ENCODE measurements at regions not wholly inside any gene's neighbourhood (a gene's known extent, or its start where the extent isn't known, plus 50 kb on each side); places are given as distances from the start of the nearest gene placed in this dataset.

DNA sequence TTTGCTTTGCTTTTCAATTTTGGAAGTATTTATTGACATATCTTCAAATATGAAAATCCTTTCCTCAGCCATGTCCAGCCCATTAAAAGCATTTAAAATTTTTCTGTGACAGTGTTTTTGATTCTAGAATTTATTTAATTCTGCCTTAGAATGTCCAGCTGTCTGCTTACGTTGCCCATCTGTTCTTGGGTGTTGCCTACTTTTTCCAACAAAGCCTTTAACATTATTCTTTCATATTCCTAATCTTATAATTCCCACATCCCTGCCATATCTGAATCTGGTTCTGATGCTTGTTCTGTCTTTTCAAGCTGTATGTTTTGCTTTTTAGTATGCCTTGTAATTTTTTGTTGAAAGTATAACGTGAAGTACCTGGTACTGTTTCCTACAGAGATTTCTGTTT lies 204.7 kb upstream of the VSTM2A start:
- ATAC-seq (no peak), DNase-seq (no peak)
- TF ChIP-seq, protein P1, sequence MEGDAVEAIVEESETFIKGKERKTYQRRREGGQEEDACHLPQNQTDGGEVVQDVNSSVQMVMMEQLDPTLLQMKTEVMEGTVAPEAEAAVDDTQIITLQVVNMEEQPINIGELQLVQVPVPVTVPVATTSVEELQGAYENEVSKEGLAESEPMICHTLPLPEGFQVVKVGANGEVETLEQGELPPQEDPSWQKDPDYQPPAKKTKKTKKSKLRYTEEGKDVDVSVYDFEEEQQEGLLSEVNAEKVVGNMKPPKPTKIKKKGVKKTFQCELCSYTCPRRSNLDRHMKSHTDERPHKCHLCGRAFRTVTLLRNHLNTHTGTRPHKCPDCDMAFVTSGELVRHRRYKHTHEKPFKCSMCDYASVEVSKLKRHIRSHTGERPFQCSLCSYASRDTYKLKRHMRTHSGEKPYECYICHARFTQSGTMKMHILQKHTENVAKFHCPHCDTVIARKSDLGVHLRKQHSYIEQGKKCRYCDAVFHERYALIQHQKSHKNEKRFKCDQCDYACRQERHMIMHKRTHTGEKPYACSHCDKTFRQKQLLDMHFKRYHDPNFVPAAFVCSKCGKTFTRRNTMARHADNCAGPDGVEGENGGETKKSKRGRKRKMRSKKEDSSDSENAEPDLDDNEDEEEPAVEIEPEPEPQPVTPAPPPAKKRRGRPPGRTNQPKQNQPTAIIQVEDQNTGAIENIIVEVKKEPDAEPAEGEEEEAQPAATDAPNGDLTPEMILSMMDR (IDR thresholded peaks at IDR 0.05), result no peak
- Mint-ChIP-seq H3K27ac (no peak overlapping the region), H3K9me3 (peaks cover 23% of the 10 kb centered on the region), H3K36me3 (ENCODE audit: low read depth) (no peaks in the 10 kb centered on the region), H3K27me3 (no peaks in the 10 kb centered on the region), H3K4me1 (ENCODE audit: low read depth) (no peaks in the 10 kb centered on the region), H3K4me3 (no peak overlapping the region)
- intact Hi-C loops (cut with micrococcal nuclease), result no loop called here
- ChIA-PET CTCF (no interaction called here), POLR2A (no interaction called here)

DNA sequence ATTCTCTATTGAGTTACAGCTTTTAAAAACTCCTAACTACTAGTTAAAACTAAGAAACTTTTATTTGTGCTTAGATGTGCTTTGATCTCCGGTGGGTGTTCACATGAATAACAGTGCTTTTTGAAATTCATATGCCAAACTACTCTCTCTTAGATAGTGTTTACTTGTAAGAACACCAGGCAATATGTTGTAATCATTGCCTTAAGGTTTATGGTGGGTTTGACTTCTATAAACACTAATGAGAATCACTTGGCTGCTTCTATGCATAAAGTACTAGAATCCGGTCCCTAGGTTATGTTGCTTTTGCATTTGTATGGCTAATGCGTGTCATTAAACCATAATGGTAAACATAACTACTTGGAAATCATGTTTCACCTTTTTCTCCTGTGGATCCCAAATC lies 203.9 kb upstream of the VSTM2A start:
- POLR2A ChIA-PET, result no interaction called here
- CTCF ChIA-PET, result no interaction called here

GRCh38 chr7:54339073-54339472 lies 203.1 kb upstream of the VSTM2A start:
- intact Hi-C loops (cut with micrococcal nuclease), result no loop called here
- POLR2A ChIA-PET, result no interaction called here
- Mint-ChIP-seq H3K4me1 (ENCODE audit: low read depth) (no peaks in the 10 kb centered on the region), H3K9me3 (peaks cover 23% of the 10 kb centered on the region), H3K36me3 (ENCODE audit: low read depth) (no peaks in the 10 kb centered on the region), H3K27me3 (no peaks in the 10 kb centered on the region), H3K4me3 (no peak overlapping the region), H3K27ac (no peak overlapping the region)
- ATAC-seq (no peak), DNase-seq (no peak)
- CTCF ChIA-PET, result no interaction called here
- TF ChIP-seq, protein P1 (IDR thresholded peaks at IDR 0.05), result no peak

More for the DNA sequence above, 203.9 kb upstream of the VSTM2A start:
- TF ChIP-seq, protein P1 (IDR thresholded peaks at IDR 0.05), result no peak
- ATAC-seq (no peak), DNase-seq (no peak)
- H3K4me3 Mint-ChIP-seq, result no peak overlapping the region
- H3K4me1 Mint-ChIP-seq (ENCODE audit: low read depth), result no peaks in the 10 kb centered on the region
- no peaks in the 10 kb centered on the region for H3K36me3 Mint-ChIP-seq (ENCODE audit: low read depth)
- intact Hi-C loops (cut with micrococcal nuclease), result no loop called here
- H3K27ac Mint-ChIP-seq, result no peak overlapping the region
- H3K9me3 Mint-ChIP-seq, result peaks cover 23% of the 10 kb centered on the region
- no peaks in the 10 kb centered on the region for H3K27me3 Mint-ChIP-seq

GRCh38 chr7:54342458-54342857 lies 199.7 kb upstream of the VSTM2A start:
- DNase-seq, result no peak
- intact Hi-C loops (cut with micrococcal nuclease), result no loop called here
- no peak for ATAC-seq
- H3K27ac Mint-ChIP-seq, result no peak overlapping the region
- POLR2A ChIA-PET, result no interaction called here
- H3K27me3 Mint-ChIP-seq, result no peaks in the 10 kb centered on the region
- H3K9me3 Mint-ChIP-seq, result peaks cover 17% of the 10 kb centered on the region
- H3K36me3 Mint-ChIP-seq (ENCODE audit: low read depth), result no peaks in the 10 kb centered on the region
- H3K4me1 Mint-ChIP-seq (ENCODE audit: low read depth), result no peaks in the 10 kb centered on the region
- TF ChIP-seq, protein P1 (IDR thresholded peaks at IDR 0.05), result no peak
- H3K4me3 Mint-ChIP-seq, result no peak overlapping the region
- CTCF ChIA-PET, result no interaction called here

GRCh38 chr7:54343511-54343910 lies 198.7 kb upstream of the VSTM2A start:
- ChIA-PET POLR2A (no interaction called here), CTCF (no interaction called here)
- intact Hi-C loops (cut with micrococcal nuclease), result no loop called here
- Mint-ChIP-seq H3K27ac (no peak overlapping the region), H3K4me1 (ENCODE audit: low read depth) (no peaks in the 10 kb centered on the region), H3K36me3 (ENCODE audit: low read depth) (no peaks in the 10 kb centered on the region), H3K27me3 (no peaks in the 10 kb centered on the region), H3K9me3 (peaks cover 21% of the 10 kb centered on the region), H3K4me3 (no peak overlapping the region)
- DNase-seq (no peak), ATAC-seq (no peak)
- TF ChIP-seq, protein P1 (IDR thresholded peaks at IDR 0.05), result no peak

Data from activated CD8-positive, alpha-beta T cell treated with anti-CD3 and anti-CD28 coated beads for 36 hours (primary cell).